GM18873 (cell line): ENCODE measurements at regions not wholly inside any gene's neighbourhood (a gene's known extent, or its start where the extent isn't known, plus 50 kb on each side); places are given as distances from the start of the nearest gene placed in this dataset.
"Not testable (repeated sequence)": the region's sequence is repeated elsewhere in the genome, so short reads cannot be mapped to it uniquely, and the experiment has no call there.

ENCODE experiments used
- ATAC-seq: cut with Tn5 transposase; IDR thresholded peaks from one replicate; pipeline ENCODE4 v1.9.1; 2021; ENCODE audit warnings: mild to moderate bottlenecking, moderate library complexity, moderate number of reproducible peaks; ENCODE audit not compliant: unreplicated experiment, low FRiP score

- ATAC-seq = no peak
These were observed 201.3 kb downstream of the AKAP7 start for GRCh38 chr6:131336596-131336995.

GRCh38 chr6:131346896-131347295, 211.6 kb downstream of the AKAP7 start:
- not testable (repeated sequence) for ATAC-seq

- no peak for ATAC-seq
These were observed 213.3 kb downstream of the AKAP7 start for GRCh38 chr6:131348572-131348971.

- no peak for ATAC-seq
These were observed 213.9 kb downstream of the AKAP7 start for GRCh38 chr6:131349199-131349598.

GRCh38 chr6:131353106-131353505, 217.8 kb downstream of the AKAP7 start:
- ATAC-seq = no peak

- no peak for ATAC-seq
These were observed 218.6 kb downstream of the AKAP7 start for GRCh38 chr6:131353876-131354275.

- no peak for ATAC-seq
These were observed 218.7 kb upstream of the ARG1 start for GRCh38 chr6:131354356-131354755.

GRCh38 chr6:131356161-131356560, 216.9 kb upstream of the ARG1 start:
- no peak for ATAC-seq

GRCh38 chr6:131357501-131357900, 215.5 kb upstream of the ARG1 start:
- no peak for ATAC-seq

GRCh38 chr6:131362070-131362469, 211.0 kb upstream of the ARG1 start:
- ATAC-seq = no peak

- no peak for ATAC-seq
These were observed 210.3 kb upstream of the ARG1 start for GRCh38 chr6:131362696-131363095.

GRCh38 chr6:131363947-131364834, 208.8 kb upstream of the ARG1 start:
- ATAC-seq = no peak

- no peak for ATAC-seq
These were observed 206.8 kb upstream of the ARG1 start for GRCh38 chr6:131366223-131366622.

GRCh38 chr6:131367206-131367873, 205.7 kb upstream of the ARG1 start:
- no peak for ATAC-seq

- peak; percentile 66 for ATAC-seq
These were observed 204.7 kb upstream of the ARG1 start for GRCh38 chr6:131368198-131368911.

- no peak for ATAC-seq
These were observed 200.5 kb upstream of the ARG1 start for GRCh38 chr6:131372535-131372934.

GRCh38 chr6:131377112-131377705, 195.8 kb upstream of the ARG1 start:
- no peak for ATAC-seq

- ATAC-seq = no peak
These were observed 194.2 kb upstream of the ARG1 start for GRCh38 chr6:131378874-131379273.

- no peak for ATAC-seq
These were observed 193.1 kb upstream of the ARG1 start for GRCh38 chr6:131379948-131380347.

- ATAC-seq = no peak
These were observed 191.8 kb upstream of the ARG1 start for GRCh38 chr6:131381052-131381708.
